HepG2 (cell line): ENCODE measurements at regions not wholly inside any gene's neighbourhood (a gene's known extent, or its start where the extent isn't known, plus 50 kb on each side); places are given as distances from the start of the nearest gene placed in this dataset.

ENCODE experiments used
- AGO2 ChIP-seq: fragments of 200-400 bp; formaldehyde crosslinking; optimal IDR thresholded peaks from 2 replicates; pipeline ENCODE3; 2017; ENCODE audit warnings: mild to moderate bottlenecking, low read depth, low read length, moderate library complexity
- NR2F2 ChIP-seq: IDR thresholded peaks from 2 replicates; pipeline ENCODE4 v1.6.1; 2012; ENCODE audit warnings: low read depth, inconsistent platforms, borderline replicate concordance
- RFX5 ChIP-seq: IDR thresholded peaks from 2 replicates; pipeline ENCODE4 v1.6.1; 2011; ENCODE audit warnings: low read depth, low read length, improper control_type of control experiment
- YY1 ChIP-seq: IDR thresholded peaks from 2 replicates; pipeline ENCODE4 v1.6.1; 2011; ENCODE audit warnings: low read length, low read depth, moderate library complexity, mild to moderate bottlenecking; ENCODE audit not compliant: insufficient read depth, insufficient replicate concordance
- ZNF841 ChIP-seq: sonication (generic); formaldehyde crosslinking; IDR thresholded peaks from 2 replicates; pipeline ENCODE4 v1.8.1; 2023; ENCODE audit warnings: missing genetic modification reagents, borderline replicate concordance

GRCh38 chr18:38872342-38872741, 1306.7 kb upstream of the CELF4 start:
- no peak for TF ChIP-seq AGO2
- TF ChIP-seq YY1 = no peak
- TF ChIP-seq RFX5 = no peak
- no peak for TF ChIP-seq ZNF841 (CRISPR knock-in tag)
- no peak for TF ChIP-seq NR2F2
